GM12865 (cell line): ENCODE measurements at regions not wholly inside any gene's neighbourhood (a gene's known extent, or its start where the extent isn't known, plus 50 kb on each side); places are given as distances from the start of the nearest gene placed in this dataset.
A peak's percentile ranks its signal among the peaks of the same experiment; 100 is the strongest.

Experiments
- DNase-seq: peaks from one replicate; pipeline ENCODE4 v3.0.0; 2010; ENCODE audit warnings: low read depth
- H3K4me3 ChIP-seq: 2 replicates; pipeline ENCODE4 v1.5.1; 2011; ENCODE audit warnings: mild to moderate bottlenecking, low read depth, low read length, control low read depth
- CTCF ChIP-seq: IDR thresholded peaks from 2 replicates; pipeline ENCODE4 v1.5.1; 2011; ENCODE audit warnings: low read length, control low read depth, low read depth, inconsistent platforms; ENCODE audit not compliant: insufficient read depth; ENCODE audit errors: missing control alignments

GRCh38 chr2:7835693-7836680 lies 845.9 kb upstream of the ID2 start:
- no peak for TF ChIP-seq CTCF
- peak; percentile 87 for DNase-seq
- no peak overlapping the region for H3K4me3 ChIP-seq

GRCh38 chr2:7837237-7837760 lies 844.6 kb upstream of the ID2 start:
- no peak for DNase-seq
- no peak for TF ChIP-seq CTCF
- H3K4me3 ChIP-seq = no peak overlapping the region

GRCh38 chr2:7838669-7839068 lies 843.2 kb upstream of the ID2 start:
- no peak for DNase-seq
- TF ChIP-seq CTCF = no peak
- H3K4me3 ChIP-seq = no peak overlapping the region

- no peak overlapping the region for H3K4me3 ChIP-seq
- no peak for TF ChIP-seq CTCF
- DNase-seq = no peak
Observed at GRCh38 chr2:7840651-7841380, 841.0 kb upstream of the ID2 start.

GRCh38 chr2:7841751-7842150 lies 840.1 kb upstream of the ID2 start:
- H3K4me3 ChIP-seq = no peak overlapping the region
- TF ChIP-seq CTCF = no peak
- no peak for DNase-seq

- TF ChIP-seq CTCF = no peak
- DNase-seq = no peak
- H3K4me3 ChIP-seq = no peak overlapping the region
Observed at GRCh38 chr2:7844414-7844965, 837.4 kb upstream of the ID2 start.
